ENCODE measurements at regions not wholly inside any gene's neighbourhood (a gene's known extent, or its start where the extent isn't known, plus 50 kb on each side); places are given as distances from the start of the nearest gene placed in this dataset.

DNA sequence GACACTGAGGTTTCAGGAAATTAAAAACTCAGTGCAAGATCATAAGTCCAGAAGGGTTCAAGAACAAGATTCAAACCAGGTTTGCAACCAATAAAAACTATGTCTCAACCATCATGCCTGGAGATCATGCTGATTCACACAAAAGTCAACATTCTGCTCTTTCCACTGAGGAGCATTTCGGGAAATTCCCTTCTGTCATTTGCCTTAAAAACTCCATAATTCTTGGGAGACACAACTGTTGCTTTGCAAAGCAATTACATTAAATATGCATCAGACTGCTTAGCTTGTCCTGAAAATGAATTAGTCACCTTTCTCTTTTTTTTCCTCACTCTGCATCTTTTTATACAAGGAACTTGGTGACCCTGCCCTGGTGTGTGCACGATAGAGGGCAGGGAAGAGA, 275.9 kb upstream of the ZNF462 start:
- TF ChIP-seq CTCF (IDR thresholded peaks at IDR 0.05), result no peak
- no peak for TF ChIP-seq POLR2A (IDR thresholded peaks at IDR 0.05)
- no peak for TF ChIP-seq EP300 (IDR thresholded peaks at IDR 0.05; ENCODE audit: low read depth)
